Small intestine (tissue), 7 donors: ENCODE measurements at regions not wholly inside any gene's neighbourhood (a gene's known extent, or its start where the extent isn't known, plus 50 kb on each side); places are given as distances from the start of the nearest gene placed in this dataset.

Experiments
- DNase-seq, 2 donors: peaks; one replicate each; pipeline versions ENCODE4 v3.0.0 to v3.0.0-alpha.2; 2013
- FAIRE-seq: peaks from 2 replicates; lab custom pipeline; 2012; peaks lifted over from hg19 to GRCh38; lab: Jason Lieb, UNC
- H3K27ac ChIP-seq, 3 donors: one replicate each; pipeline ENCODE4 v1.5.1; 2013; ENCODE audit warnings: low read length in 2 of 3, mild to moderate bottlenecking in 2 of 3, control low read depth in 1 of 3, inconsistent platforms in 1 of 3, low read depth in 1 of 3, moderate library complexity in 1 of 3
- H3K27me3 ChIP-seq, 3 donors: one replicate each; pipeline ENCODE4 v1.6.1; 2013; ENCODE audit warnings: low read length in 3 of 3, inconsistent platforms in 1 of 3; ENCODE audit not compliant: control insufficient read depth in 3 of 3, insufficient read depth in 3 of 3
- H3K36me3 ChIP-seq, 3 donors: one replicate each; pipeline ENCODE4 v1.6.1; 2013; ENCODE audit warnings: low read length in 3 of 3, inconsistent platforms in 1 of 3, low read depth in 1 of 3, mild to moderate bottlenecking in 1 of 3, moderate library complexity in 1 of 3; ENCODE audit not compliant: control insufficient read depth in 3 of 3, insufficient read depth in 2 of 3
- H3K4me1 ChIP-seq, 3 donors: one replicate each; pipeline ENCODE4 v1.6.1; 2013; ENCODE audit warnings: low read length in 2 of 3, inconsistent platforms in 1 of 3, low read depth in 1 of 3, mild to moderate bottlenecking in 1 of 3, moderate library complexity in 1 of 3; ENCODE audit not compliant: control insufficient read depth in 3 of 3, insufficient read depth in 2 of 3
- H3K4me3 ChIP-seq, 3 donors: one replicate each; pipeline ENCODE4 v1.5.1; 2013; ENCODE audit warnings: low read length in 3 of 3, control low read depth in 1 of 3, inconsistent platforms in 1 of 3, low read depth in 1 of 3, mild to moderate bottlenecking in 1 of 3, moderate library complexity in 1 of 3
- H3K9me3 ChIP-seq, 2 donors: one replicate each; pipeline ENCODE4 v1.6.1; 2013; ENCODE audit warnings: low read depth in 1 of 2, low read length in 1 of 2; ENCODE audit not compliant: control insufficient read depth in 2 of 2, insufficient read depth in 1 of 2
- WGBS, 3 donors: extraction: QIAGEN DNeasy Blood & Tissue Kit; methylation state at CpG; one replicate each; pipeline ENCODE4 v1.1.7; 2013; 5-methylcytosine and 5-hydroxymethylcytosine counted together
- donor health status: healthy with polysubstance abuse.
- donor health status: control.
- donor health status: control.
- donor health status: Bipolar disorder and iron deficiency.
- donor health status: healthy.

DNA sequence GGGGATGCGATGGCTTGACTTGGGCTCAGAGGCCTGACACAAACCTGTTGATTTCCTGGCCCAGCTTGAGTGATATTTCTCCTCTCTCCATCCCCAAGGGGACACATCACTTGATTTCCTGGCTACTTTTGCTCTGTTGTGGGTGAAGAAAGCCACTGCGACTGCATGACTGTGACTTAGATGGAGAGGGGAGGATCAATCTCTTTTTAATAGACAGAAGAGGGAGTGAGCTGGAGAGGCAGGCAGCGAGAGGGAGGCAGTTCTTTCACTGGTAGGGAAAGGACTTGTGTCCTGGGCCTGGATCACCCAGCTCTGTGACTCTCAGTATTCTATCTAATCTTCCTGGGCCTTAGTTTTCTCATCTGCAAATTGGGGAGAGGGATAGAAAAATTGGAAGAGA is 189.8 kb upstream of the RGMA start:
- DNase-seq, result no peak
- WGBS, 3 donors, result 82 to 92% (median 91%) methylated on average over 3 of the region's 3 CpGs
- no peak for FAIRE-seq
- Histone ChIP-seq H3K4me1 (no peaks in the 10 kb centered on the region), H3K36me3 (no peaks in the 10 kb centered on the region), H3K9me3 (no peaks in the 10 kb centered on the region), H3K27me3 (peaks cover 0 to 5% (median 2%) of the 10 kb centered on the region in 3 donors), H3K4me3 (no peak overlapping the region), H3K27ac (no peak overlapping the region)

DNA sequence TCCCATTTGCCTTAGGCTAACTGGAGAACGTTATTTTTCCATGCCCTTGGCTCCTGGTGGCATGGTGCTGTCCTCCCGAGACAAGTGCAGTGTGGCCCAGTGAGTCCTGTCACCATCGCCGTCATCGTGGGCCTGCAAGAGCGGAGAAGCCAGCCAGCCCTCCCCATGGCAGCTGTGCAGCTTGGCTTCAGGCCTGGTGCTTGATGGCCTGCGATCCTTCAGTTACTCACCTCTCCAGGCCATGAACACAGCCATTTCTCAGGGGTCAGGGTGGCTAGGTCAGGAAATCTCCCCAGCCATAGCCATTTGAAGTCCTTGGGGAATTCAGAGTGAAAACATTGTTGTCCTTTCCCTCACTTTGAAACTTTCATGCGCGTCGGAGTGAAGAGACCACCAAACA is 189.0 kb upstream of the RGMA start:
- Histone ChIP-seq H3K27ac (no peak overlapping the region), H3K27me3 (peaks cover 0 to 5% (median 2%) of the 10 kb centered on the region in 3 donors), H3K4me3 (no peak overlapping the region), H3K9me3 (no peaks in the 10 kb centered on the region), H3K4me1 (no peaks in the 10 kb centered on the region), H3K36me3 (no peaks in the 10 kb centered on the region)
- 87 to 91% (median 90%) methylated on average over 10 of the region's 10 CpGs for WGBS, 3 donors
- FAIRE-seq (no peak), DNase-seq (no peak)

DNA sequence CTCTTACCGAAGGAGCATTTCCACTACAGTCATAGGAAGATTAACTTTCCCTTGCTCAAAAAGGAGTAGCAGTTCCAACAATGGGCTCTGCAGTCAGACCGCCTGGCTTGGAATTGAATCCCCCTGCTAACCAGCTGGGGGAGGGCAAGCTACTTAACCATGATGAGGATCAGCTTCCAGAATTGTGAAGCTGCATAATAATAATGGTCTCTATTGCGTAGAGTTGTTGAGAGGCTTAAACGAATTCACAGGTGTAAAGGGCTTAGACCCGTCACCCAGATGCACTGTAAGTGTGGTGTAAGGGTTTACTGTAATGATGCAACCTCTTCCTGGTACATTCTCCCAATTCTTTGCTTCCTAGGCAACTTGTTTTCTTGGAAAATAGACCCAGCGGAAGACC is 185.2 kb upstream of the RGMA start:
- DNase-seq (no peak), FAIRE-seq (no peak)
- Histone ChIP-seq H3K4me1 (no peaks in the 10 kb centered on the region), H3K9me3 (no peaks in the 10 kb centered on the region), H3K27ac (no peak overlapping the region), H3K27me3 (peaks cover 0 to 2% (median 0%) of the 10 kb centered on the region in 3 donors), H3K36me3 (no peaks in the 10 kb centered on the region), H3K4me3 (no peak overlapping the region)
- 82 to 89% (median 86%) methylated on average over 6 of the region's 6 CpGs for WGBS, 3 donors

- no peak for FAIRE-seq
- peaks cover 0 to 2% (median 0%) of the 10 kb centered on the region in 3 donors for H3K27me3 ChIP-seq
- no peak overlapping the region for H3K27ac ChIP-seq
- 94 to 97% (median 95%) methylated on average over 7 of the region's 7 CpGs for WGBS, 3 donors
- no peaks in the 10 kb centered on the region for H3K4me1 ChIP-seq
- H3K9me3 ChIP-seq, result no peaks in the 10 kb centered on the region
- DNase-seq, result no peak
- no peaks in the 10 kb centered on the region for H3K36me3 ChIP-seq
- H3K4me3 ChIP-seq, result no peak overlapping the region
Observed at GRCh38 chr15:93271871-93272270, 182.9 kb upstream of the RGMA start.

GRCh38 chr15:93270937-93271467 is 182.0 kb upstream of the RGMA start:
- H3K9me3 ChIP-seq, result no peaks in the 10 kb centered on the region
- DNase-seq (peak in 1 of 2 donors; percentile 15), FAIRE-seq (no peak)
- no peaks in the 10 kb centered on the region for H3K36me3 ChIP-seq
- no peaks in the 10 kb centered on the region for H3K4me1 ChIP-seq
- 29 to 51% (median 34%) methylated on average over 8 of the region's 8 CpGs for WGBS, 3 donors
- H3K27me3 ChIP-seq, result peaks cover 0 to 2% (median 0%) of the 10 kb centered on the region in 3 donors
- no peak overlapping the region for H3K27ac ChIP-seq
- no peak overlapping the region for H3K4me3 ChIP-seq

DNA sequence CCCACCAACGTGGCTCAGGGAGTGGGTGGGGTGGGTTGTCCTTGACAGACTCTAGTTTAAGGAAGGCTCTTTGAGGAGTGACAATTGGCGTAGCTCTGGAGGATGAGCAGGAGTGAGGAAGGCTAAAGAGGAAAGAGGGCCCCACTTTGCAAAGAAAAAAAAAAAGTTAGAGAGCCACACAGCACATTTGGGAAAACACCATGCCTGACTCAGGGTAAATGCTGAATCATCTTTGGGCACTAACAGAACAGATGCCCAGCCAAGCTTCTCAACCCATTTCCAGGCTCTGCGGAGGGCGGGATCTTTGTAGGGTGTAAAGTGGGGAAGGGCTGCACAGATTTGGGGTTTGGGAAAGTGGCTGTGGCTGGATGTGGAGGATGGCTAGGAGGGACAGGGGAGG is 179.1 kb upstream of the RGMA start:
- WGBS, 3 donors, result 82 to 91% (median 83%) methylated on average over 4 of the region's 4 CpGs
- no peak for DNase-seq
- no peak for FAIRE-seq
- H3K4me1 ChIP-seq, result no peaks in the 10 kb centered on the region
- no peak overlapping the region for H3K4me3 ChIP-seq
- no peaks in the 10 kb centered on the region for H3K9me3 ChIP-seq
- H3K27me3 ChIP-seq, result no peaks in the 10 kb centered on the region
- no peaks in the 10 kb centered on the region for H3K36me3 ChIP-seq
- no peak overlapping the region for H3K27ac ChIP-seq

- 84 to 85% (median 85%) methylated on average over 14 to 15 of the region's 15 CpGs for WGBS, 3 donors
- no peak overlapping the region for H3K27ac ChIP-seq
- H3K4me1 ChIP-seq, result no peaks in the 10 kb centered on the region
- H3K36me3 ChIP-seq, result no peaks in the 10 kb centered on the region
- no peaks in the 10 kb centered on the region for H3K9me3 ChIP-seq
- H3K4me3 ChIP-seq, result no peak overlapping the region
- H3K27me3 ChIP-seq, result no peaks in the 10 kb centered on the region
- DNase-seq, result no peak
- FAIRE-seq, result no peak
Observed at GRCh38 chr15:93266291-93266690, 177.3 kb upstream of the RGMA start.

- no peak for DNase-seq
- Histone ChIP-seq H3K27me3 (no peaks in the 10 kb centered on the region), H3K36me3 (no peaks in the 10 kb centered on the region), H3K27ac (no peak overlapping the region), H3K4me3 (no peak overlapping the region), H3K4me1 (no peaks in the 10 kb centered on the region), H3K9me3 (no peaks in the 10 kb centered on the region)
- 80 to 89% (median 87%) methylated on average over 7 of the region's 7 CpGs for WGBS, 3 donors
- FAIRE-seq, result no peak
Observed at GRCh38 chr15:93265111-93265556, 176.1 kb upstream of the RGMA start.

GRCh38 chr15:93261845-93262244 is 172.8 kb upstream of the RGMA start:
- WGBS, 3 donors, result 71 to 85% (median 76%) methylated on average over 4 of the region's 4 CpGs
- no peak for FAIRE-seq
- Histone ChIP-seq H3K9me3 (no peaks in the 10 kb centered on the region), H3K4me1 (no peaks in the 10 kb centered on the region), H3K4me3 (no peak overlapping the region), H3K27me3 (no peaks in the 10 kb centered on the region), H3K27ac (no peak overlapping the region), H3K36me3 (no peaks in the 10 kb centered on the region)
- no peak for DNase-seq
